Uterus (tissue), 2 donors: ENCODE measurements at regions not wholly inside any gene's neighbourhood (a gene's known extent, or its start where the extent isn't known, plus 50 kb on each side); places are given as distances from the start of the nearest gene placed in this dataset.

Experiments used
- POLR2A ChIP-seq, 2 donors: fragments of 450-650 bp; IDR thresholded peaks; one replicate each; pipeline ENCODE4 v1.6.1; 2016; ENCODE audit warnings: antibody characterized with exemption in 2 of 2, mild to moderate bottlenecking in 1 of 2, moderate library complexity in 1 of 2
- TF ChIP-seq, protein P1 (sequence below), 4 experiments: fragments of 200-600 bp in 2 of 4; fragments of 450-650 bp in 2 of 4; sonication (generic) in 2 of 4; IDR thresholded peaks; one replicate each; pipeline ENCODE4 v1.5.1; 2016 to 2019; ENCODE audit warnings: antibody characterized with exemption in 4 of 4, mild to moderate bottlenecking in 2 of 4, moderate library complexity in 1 of 4

DNA sequence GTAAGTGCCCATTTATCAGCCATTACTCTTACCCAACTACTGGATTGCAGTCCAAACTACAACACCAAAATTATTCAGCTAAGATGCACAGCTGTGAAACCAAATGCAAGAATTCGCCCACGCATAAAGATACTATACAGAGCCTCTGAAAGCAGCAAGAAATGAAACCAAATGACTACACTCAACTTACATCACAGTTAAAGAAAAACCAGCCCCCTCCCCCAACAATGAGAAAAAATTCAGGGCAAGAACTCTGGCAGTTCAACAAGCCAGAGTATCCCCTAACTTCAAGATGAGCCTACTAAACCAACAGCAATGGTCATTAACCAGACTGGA lies 209.1 kb upstream of the VWC2 start:
- no peak for TF ChIP-seq POLR2A (IDR thresholded peaks at IDR 0.05)
- TF ChIP-seq, protein P1, sequence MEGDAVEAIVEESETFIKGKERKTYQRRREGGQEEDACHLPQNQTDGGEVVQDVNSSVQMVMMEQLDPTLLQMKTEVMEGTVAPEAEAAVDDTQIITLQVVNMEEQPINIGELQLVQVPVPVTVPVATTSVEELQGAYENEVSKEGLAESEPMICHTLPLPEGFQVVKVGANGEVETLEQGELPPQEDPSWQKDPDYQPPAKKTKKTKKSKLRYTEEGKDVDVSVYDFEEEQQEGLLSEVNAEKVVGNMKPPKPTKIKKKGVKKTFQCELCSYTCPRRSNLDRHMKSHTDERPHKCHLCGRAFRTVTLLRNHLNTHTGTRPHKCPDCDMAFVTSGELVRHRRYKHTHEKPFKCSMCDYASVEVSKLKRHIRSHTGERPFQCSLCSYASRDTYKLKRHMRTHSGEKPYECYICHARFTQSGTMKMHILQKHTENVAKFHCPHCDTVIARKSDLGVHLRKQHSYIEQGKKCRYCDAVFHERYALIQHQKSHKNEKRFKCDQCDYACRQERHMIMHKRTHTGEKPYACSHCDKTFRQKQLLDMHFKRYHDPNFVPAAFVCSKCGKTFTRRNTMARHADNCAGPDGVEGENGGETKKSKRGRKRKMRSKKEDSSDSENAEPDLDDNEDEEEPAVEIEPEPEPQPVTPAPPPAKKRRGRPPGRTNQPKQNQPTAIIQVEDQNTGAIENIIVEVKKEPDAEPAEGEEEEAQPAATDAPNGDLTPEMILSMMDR (IDR thresholded peaks at IDR 0.05) = no peak
